IgD-negative memory B cell (primary cell): ENCODE measurements at regions not wholly inside any gene's neighbourhood (a gene's known extent, or its start where the extent isn't known, plus 50 kb on each side); places are given as distances from the start of the nearest gene placed in this dataset.
"Not testable (repeated sequence)": the region's sequence is repeated elsewhere in the genome, so short reads cannot be mapped to it uniquely, and the experiment has no call there.

Experiments used
- H3K27ac Mint-ChIP-seq, 3 donors: one replicate each; pipeline ENCODE4 v1.8.0; 2020 to 2022; ENCODE audit warnings: mild to moderate bottlenecking in 3 of 3, mixed read lengths in 3 of 3, moderate library complexity in 1 of 3
- H3K27me3 Mint-ChIP-seq: one replicate; pipeline ENCODE4 v1.8.0; 2021; ENCODE audit warnings: mixed read lengths
- H3K36me3 Mint-ChIP-seq: one replicate; pipeline ENCODE4 v1.8.0; 2020; ENCODE audit warnings: mild to moderate bottlenecking, mixed read lengths
- H3K4me1 Mint-ChIP-seq, 3 donors: one replicate each; pipeline ENCODE4 v1.8.0; 2020 to 2022; ENCODE audit warnings: mixed read lengths in 3 of 3, mild to moderate bottlenecking in 1 of 3
- H3K4me3 Mint-ChIP-seq, 4 donors: one replicate each; pipeline ENCODE4 v1.8.0; 2020 to 2022; ENCODE audit warnings: mild to moderate bottlenecking in 4 of 4, mixed read lengths in 4 of 4, moderate library complexity in 3 of 4
- H3K9me3 Mint-ChIP-seq, 3 donors: one replicate each; pipeline ENCODE4 v1.8.0; 2020 to 2021; ENCODE audit warnings: mixed read lengths in 3 of 3, mild to moderate bottlenecking in 1 of 3

DNA sequence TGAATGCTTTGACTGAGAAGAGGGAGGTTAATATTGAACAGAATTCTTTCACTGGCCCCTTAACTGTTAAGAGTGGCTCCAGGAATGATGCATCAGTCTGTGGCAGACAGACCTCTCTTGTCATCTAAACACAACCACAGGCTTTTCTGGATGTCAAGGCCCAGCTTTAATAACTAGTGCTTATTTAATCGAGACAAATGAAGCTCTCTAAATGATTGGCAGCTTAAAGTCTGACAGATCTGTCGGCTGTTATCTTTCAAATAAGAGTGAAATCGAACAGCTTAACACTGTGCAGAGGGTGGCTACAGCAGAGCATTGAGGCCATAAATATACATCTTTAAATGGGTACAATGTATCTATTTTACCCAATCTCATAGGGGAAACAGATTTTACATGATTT lies 500.8 kb upstream of the PABPC4L start:
- Mint-ChIP-seq H3K9me3 (peaks cover 2 to 4% (median 2%) of the 10 kb centered on the region in 3 donors), H3K27ac (no peak overlapping the region), H3K4me3 (no peak overlapping the region), H3K36me3 (no peaks in the 10 kb centered on the region), H3K4me1 (no peaks in the 10 kb centered on the region), H3K27me3 (no peaks in the 10 kb centered on the region)

DNA sequence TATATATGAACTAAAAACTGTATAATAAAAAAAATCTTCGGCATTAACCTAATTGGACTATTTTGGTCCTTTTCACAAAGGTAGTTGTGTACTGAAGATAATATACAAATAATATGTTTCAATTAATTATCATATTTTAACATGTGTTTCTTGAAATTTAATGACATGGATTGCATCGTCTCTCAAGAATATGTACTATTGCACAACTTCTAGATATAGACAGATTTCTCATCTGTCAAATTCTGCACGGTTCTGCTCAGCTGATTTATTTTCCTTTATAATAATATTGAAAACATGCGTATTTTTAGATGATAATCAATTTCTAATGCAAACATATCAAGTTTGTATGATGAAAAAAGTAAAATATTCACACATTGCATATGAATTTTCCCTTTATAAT lies 498.7 kb upstream of the PABPC4L start:
- Mint-ChIP-seq H3K4me1 (no peaks in the 10 kb centered on the region), H3K36me3 (no peaks in the 10 kb centered on the region), H3K9me3 (peaks cover 2 to 4% (median 2%) of the 10 kb centered on the region in 3 donors), H3K27ac (no peak overlapping the region), H3K4me3 (no peak overlapping the region), H3K27me3 (no peaks in the 10 kb centered on the region)

DNA sequence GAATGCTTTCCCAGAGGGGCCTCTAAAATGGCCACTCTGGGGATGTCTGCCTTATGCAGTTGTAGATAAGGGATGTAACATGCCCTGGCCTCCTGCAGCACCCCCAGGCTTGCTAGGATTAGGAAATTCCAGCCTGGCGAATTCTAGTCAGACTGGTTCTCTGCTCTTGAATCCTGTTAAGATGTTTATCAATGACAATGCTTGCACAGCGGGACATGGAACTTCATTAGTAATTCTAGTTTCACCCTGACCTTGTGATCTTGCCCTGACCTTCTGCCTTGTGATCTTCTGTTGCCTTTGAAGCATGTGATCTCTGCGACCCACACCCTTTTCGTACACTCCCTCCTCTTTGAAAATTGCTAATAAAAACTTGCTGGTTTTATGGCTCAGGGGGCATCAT lies 497.2 kb upstream of the PABPC4L start:
- H3K4me3 Mint-ChIP-seq, H3K4me1 Mint-ChIP-seq, H3K9me3 Mint-ChIP-seq, H3K27ac Mint-ChIP-seq, H3K27me3 Mint-ChIP-seq, H3K36me3 Mint-ChIP-seq: not testable (repeated sequence)

DNA sequence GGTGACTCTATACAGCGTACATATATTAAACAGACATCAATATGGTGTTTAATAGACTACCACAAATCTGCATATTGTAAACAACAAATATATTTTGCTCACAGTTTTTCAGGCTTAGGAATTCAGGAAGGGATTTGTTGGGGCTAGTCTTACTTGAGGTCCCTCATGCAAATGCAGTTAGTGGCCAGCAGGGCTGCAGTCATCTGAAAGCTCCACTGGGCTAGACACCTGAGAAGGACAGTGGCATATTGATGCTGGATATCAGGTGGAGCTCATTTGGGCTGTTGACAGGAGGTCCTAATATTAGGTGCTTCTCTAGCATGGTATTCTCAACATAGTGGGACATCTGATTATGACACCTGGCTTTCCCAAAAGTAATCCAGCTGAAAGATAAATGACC lies 493.8 kb upstream of the PABPC4L start:
- Mint-ChIP-seq H3K36me3 (no peaks in the 10 kb centered on the region), H3K9me3 (peaks cover 2 to 8% (median 4%) of the 10 kb centered on the region in 3 donors), H3K4me1 (no peaks in the 10 kb centered on the region), H3K27ac (no peak overlapping the region), H3K4me3 (no peak overlapping the region), H3K27me3 (no peaks in the 10 kb centered on the region)

DNA sequence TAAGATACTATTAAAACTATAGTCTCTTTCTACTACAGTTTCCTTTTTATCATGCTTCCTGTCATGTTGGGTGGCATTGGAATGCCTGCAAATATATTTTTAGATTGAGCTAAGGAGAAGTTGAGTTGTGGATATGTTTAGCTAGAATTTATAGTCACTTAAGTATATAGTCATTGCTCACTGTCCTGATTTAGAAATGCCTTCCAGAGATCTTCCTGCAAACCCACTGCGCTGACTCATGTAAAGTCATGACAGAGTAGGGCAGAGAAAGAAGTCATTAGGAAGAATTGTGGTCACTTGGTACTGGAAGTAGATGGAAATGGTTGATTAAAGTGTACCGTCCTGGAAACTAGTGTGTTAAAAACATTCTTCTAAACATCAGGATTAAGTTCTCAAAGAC lies 490.3 kb upstream of the PABPC4L start:
- H3K4me3 Mint-ChIP-seq = no peak overlapping the region
- H3K9me3 Mint-ChIP-seq = peaks cover 0 to 4% (median 3%) of the 10 kb centered on the region in 3 donors
- H3K4me1 Mint-ChIP-seq = no peaks in the 10 kb centered on the region
- no peaks in the 10 kb centered on the region for H3K27me3 Mint-ChIP-seq
- H3K27ac Mint-ChIP-seq = no peak overlapping the region
- no peaks in the 10 kb centered on the region for H3K36me3 Mint-ChIP-seq

DNA sequence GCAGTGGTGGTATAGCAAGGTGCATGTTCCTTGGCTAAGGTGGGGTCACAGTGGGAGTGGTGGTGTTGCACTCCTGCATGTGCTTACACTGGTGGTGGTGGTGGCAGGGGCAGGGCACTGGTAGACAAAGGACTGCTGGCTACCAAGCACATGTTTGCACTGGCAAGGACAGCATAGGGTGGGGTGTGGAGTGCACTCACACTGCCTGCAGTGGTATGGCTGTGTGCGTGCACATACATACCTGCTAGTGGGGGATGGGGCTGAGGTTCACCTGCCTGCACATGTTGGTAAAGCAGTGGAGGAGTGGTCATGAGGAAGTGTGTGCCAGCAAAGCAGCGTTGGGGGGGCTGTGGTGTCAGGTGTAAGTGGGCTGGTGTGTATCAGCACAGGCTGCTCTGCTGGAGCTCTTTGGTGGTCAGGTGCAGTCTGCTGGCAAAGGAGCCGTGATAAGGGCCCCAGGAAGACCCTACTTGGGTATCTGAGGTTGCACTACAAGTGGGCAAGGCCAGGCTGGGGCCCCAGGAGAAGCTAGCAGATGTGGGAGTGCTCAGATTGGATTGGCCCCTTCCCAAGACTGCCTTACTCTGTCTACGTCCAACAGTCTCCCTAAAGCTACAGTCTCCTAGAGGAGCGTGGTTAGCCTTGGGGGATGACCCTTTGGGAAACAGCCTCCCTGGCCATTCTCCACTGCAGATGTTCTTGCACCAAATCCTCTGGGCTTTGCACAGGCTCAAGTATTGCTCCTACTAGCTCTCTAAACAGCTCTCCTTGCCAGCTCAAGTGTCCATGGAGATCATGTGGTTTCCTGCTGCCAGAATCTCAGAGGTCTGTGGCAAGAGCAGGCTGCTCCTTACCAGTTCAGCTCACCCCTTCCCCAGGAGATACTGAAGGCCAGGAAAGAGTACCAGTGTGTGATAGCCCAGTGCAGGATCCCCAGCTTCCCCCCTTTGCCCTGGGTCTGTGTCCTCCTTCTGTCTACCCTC lies 486.3 kb upstream of the PABPC4L start:
- H3K4me3 Mint-ChIP-seq = no peak overlapping the region
- no peak overlapping the region for H3K27ac Mint-ChIP-seq

DNA sequence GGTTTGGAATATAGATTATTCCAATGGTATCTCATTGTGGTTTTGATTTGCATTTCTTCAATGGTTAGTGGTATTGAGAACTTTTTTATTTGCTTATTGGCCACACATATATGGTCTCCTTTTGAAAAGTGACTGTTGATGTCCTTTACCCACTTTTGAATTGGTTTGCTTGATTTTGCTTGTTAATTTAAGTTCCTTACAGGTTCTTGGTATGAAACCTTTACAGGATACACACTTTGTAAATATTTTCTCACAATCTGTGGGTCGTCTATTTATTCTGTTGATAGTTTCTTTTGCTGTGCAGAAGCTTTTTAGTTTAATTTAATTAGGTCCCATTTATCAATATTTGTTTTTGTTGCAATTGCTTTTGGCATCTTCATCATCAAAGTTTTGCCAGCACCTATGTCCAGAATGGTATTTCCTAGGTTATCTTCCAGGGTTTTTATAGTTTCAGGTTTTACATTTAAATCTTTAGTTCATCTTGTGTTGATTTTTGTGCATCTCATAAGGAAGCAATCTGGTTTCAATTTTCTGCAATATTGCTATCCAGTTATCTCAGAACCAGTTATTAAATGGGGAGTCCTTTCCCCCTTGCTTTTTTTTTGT lies 475.7 kb upstream of the PABPC4L start:
- Mint-ChIP-seq H3K4me1 (no peaks in the 10 kb centered on the region), H3K27me3 (no peaks in the 10 kb centered on the region), H3K9me3 (peaks cover 2 to 7% (median 3%) of the 10 kb centered on the region in 3 donors), H3K36me3 (no peaks in the 10 kb centered on the region), H3K27ac (no peak overlapping the region), H3K4me3 (no peak overlapping the region)

More for the DNA sequence above, 486.3 kb upstream of the PABPC4L start:
- peaks cover 0 to 10% (median under 1%) of the 10 kb centered on the region in 3 donors for H3K9me3 Mint-ChIP-seq
- no peaks in the 10 kb centered on the region for H3K36me3 Mint-ChIP-seq
- H3K27me3 Mint-ChIP-seq = no peaks in the 10 kb centered on the region
- no peaks in the 10 kb centered on the region for H3K4me1 Mint-ChIP-seq

DNA sequence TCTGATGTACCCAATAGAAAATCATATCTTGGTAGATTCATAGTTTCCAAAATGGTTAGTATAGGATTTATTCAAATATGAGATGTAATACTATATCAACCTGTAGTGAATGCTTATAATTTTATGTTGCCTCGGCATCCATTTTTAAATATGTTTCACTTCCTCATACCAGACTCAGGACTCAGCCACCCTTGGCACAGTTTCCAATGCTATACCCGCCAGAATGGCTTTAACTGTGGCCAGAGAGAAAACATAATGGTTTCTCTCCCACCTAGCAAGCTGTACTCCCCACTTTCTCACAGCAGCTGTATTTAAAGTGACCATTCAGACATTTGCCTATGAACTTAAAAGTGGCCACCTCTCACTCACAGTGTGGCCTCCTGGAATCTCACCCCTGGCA lies 466.6 kb upstream of the PABPC4L start:
- H3K4me3 Mint-ChIP-seq = no peak overlapping the region
- no peaks in the 10 kb centered on the region for H3K27me3 Mint-ChIP-seq
- H3K36me3 Mint-ChIP-seq = no peaks in the 10 kb centered on the region
- H3K27ac Mint-ChIP-seq = no peak overlapping the region
- no peaks in the 10 kb centered on the region for H3K4me1 Mint-ChIP-seq
- peaks cover 0 to 6% (median 2%) of the 10 kb centered on the region in 3 donors for H3K9me3 Mint-ChIP-seq

DNA sequence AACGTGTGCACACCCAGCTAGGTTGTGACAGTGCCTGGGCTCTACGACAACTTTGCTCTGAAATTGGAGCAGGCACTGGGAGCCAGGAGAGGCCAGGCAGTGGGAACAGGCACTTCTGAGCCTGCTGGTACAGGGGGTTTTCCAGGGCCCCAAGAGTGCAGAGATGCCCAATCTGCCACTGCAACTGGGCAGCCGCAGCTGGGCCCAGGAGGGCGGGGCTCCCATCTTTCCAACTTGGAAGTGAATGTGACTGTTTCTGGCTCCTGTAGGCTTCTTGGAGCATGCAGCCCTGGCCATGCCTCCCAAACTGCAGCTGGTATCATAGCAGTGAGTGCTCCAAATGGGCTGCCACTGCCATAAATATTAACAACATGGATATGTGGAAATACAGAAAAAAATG lies 465.1 kb upstream of the PABPC4L start:
- no peak overlapping the region for H3K4me3 Mint-ChIP-seq
- no peaks in the 10 kb centered on the region for H3K27me3 Mint-ChIP-seq
- no peaks in the 10 kb centered on the region for H3K36me3 Mint-ChIP-seq
- H3K27ac Mint-ChIP-seq = no peak overlapping the region
- no peaks in the 10 kb centered on the region for H3K4me1 Mint-ChIP-seq
- peaks cover 0 to 3% (median 2%) of the 10 kb centered on the region in 3 donors for H3K9me3 Mint-ChIP-seq

DNA sequence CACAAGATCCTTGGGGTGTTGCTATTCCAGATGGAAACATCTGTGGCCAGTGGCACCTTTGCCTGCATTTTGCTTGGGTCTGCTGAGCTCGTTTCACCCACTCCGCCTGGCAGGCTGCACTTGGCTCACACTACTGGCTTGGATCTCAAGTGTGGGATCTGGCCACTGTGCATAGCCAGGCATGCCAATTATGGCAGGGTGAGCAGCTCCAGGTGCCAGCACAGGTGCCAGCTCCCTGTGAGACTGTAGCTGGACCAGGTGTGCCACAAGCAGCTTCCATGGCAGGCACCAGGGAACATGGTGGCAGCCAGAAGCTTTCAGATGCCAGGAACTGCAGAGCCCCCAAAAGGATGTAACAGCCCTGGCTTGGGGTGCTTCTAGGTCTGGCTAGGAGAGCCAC lies 463.8 kb upstream of the PABPC4L start:
- Mint-ChIP-seq H3K27me3 (no peaks in the 10 kb centered on the region), H3K4me3 (no peak overlapping the region), H3K4me1 (no peaks in the 10 kb centered on the region), H3K9me3 (peaks cover 0 to 13% (median 2%) of the 10 kb centered on the region in 3 donors), H3K27ac (no peak overlapping the region), H3K36me3 (no peaks in the 10 kb centered on the region)

DNA sequence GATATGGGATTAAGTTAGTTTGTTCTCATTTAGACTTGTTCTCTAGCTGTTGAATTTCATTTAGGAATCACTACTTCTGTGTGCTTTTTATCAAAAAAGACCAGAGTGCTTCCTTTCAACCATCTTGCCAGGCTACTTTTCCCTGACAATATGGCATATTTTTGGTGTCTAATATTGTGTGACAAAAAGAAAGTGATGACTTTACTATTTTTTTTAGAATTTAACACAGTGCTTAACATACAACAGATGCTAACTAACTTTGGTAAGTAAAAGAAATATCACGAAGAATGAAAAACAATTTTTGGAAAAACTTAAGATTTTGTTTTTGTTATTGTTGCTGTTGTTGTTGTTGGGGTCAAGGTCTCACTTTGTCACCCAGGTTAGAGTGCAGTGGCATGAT lies 462.2 kb upstream of the PABPC4L start:
- Mint-ChIP-seq H3K4me1 (no peaks in the 10 kb centered on the region), H3K9me3 (peaks cover 2 to 13% (median 4%) of the 10 kb centered on the region in 3 donors), H3K27ac (no peak overlapping the region), H3K27me3 (no peaks in the 10 kb centered on the region), H3K36me3 (no peaks in the 10 kb centered on the region), H3K4me3 (no peak overlapping the region)

DNA sequence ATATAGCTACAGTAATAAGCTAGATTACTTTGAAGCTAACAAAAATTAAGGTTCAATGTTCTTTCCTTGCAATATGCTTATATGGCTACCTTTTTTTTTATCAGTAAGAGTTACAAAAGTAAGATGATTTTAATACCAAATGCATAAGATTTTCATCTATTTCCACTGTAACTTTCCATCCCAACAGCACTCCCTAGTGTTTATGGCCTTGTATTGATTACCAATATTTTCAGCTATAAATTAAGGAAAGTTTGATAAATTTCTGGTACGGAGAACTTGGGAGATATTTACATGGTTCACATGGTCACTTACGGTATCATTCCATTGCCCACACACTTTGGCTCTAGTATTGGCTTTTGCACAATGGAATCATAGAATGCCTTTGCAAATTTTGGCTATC lies 448.9 kb upstream of the PABPC4L start:
- Mint-ChIP-seq H3K36me3 (no peaks in the 10 kb centered on the region), H3K27me3 (no peaks in the 10 kb centered on the region), H3K9me3 (no peaks in the 10 kb centered on the region), H3K4me3 (no peak overlapping the region), H3K27ac (no peak overlapping the region), H3K4me1 (no peaks in the 10 kb centered on the region)

DNA sequence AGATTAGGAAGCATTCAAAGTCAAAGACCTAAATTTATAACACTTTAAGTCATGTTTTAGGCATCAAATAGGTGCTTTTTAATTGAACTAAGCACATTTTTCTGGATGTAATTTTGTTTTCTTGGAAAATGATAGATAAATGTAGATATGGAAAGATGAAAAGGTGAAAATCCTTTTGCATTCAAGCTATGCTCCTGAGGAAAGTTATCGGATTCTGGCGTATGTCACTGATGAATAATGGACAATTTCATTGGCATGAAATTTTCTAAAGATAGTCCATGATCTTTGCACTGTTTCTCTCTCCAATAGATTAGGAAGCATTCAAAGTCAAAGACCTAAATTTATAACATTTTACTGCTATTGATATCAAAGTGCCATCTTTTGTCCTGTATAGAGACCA lies 444.2 kb upstream of the PABPC4L start:
- Mint-ChIP-seq H3K27me3 (no peaks in the 10 kb centered on the region), H3K4me1 (no peaks in the 10 kb centered on the region), H3K4me3 (no peak overlapping the region), H3K36me3 (no peaks in the 10 kb centered on the region), H3K27ac (no peak overlapping the region), H3K9me3 (no peaks in the 10 kb centered on the region)

DNA sequence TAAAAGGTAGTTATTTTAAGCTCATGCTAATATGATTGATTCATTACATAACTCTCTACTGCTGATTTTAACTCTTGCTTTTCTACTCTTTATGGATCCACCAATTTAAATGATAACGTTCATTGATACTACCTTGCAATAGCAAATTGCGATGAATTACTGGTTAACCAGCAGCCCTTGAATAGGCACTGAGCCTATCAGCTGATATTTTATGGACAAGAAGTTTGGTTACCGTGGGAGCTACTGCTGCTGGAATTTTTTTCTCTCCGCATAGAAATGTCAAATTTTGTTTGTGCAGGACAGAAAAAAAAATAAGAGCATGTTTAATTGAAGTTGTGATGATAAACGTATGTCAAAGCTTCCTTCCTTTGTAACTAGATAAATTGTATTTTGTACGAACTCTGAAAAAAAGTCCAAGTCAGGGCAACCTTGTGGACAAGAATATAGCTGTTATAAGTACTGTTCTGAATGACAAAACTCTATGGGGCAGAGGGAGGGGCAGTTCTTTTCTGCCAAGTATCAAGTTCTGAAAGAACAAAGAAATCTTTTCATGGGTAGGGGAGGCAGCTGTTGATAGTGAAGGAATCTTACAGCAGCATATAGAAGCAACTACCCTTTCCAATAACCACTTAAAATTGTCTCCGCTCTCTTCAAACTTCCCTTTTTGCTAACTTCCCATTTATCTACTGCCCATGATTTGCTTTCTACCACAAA lies 434.9 kb upstream of the PABPC4L start:
- Mint-ChIP-seq H3K4me1 (no peaks in the 10 kb centered on the region), H3K9me3 (peaks cover 3 to 5% (median 3%) of the 10 kb centered on the region in 3 donors), H3K4me3 (no peak overlapping the region), H3K27me3 (no peaks in the 10 kb centered on the region), H3K36me3 (no peaks in the 10 kb centered on the region), H3K27ac (no peak overlapping the region)

DNA sequence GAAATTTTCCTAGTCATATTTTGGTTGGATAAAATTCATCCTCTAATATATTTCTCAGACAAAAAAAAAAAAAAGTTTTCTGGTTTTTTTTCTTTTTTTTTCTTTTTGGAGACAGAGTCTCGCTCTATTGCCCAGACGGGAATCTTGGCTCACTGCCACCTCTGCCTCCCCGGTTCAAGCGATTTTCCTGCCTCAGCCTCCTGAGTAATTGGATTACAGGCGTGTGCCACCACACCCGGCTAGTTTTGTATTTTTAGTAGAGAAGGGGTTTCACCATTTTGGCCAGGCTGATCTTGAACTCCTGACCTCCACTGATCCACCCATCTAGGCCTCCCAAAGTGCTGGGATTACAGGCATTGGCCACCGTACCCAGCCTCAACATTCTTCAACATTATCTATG lies 432.7 kb upstream of the PABPC4L start:
- H3K27me3 Mint-ChIP-seq = no peaks in the 10 kb centered on the region
- H3K36me3 Mint-ChIP-seq = no peaks in the 10 kb centered on the region
- no peak overlapping the region for H3K27ac Mint-ChIP-seq
- H3K9me3 Mint-ChIP-seq = peaks cover 3 to 5% (median 3%) of the 10 kb centered on the region in 3 donors
- no peak overlapping the region for H3K4me3 Mint-ChIP-seq
- H3K4me1 Mint-ChIP-seq = no peaks in the 10 kb centered on the region
